Astrocyte (in vitro differentiated cells and primary cell): ENCODE measurements at regions not wholly inside any gene's neighbourhood (a gene's known extent, or its start where the extent isn't known, plus 50 kb on each side); places are given as distances from the start of the nearest gene placed in this dataset.

Experiments
- CTCF ChIP-seq: IDR thresholded peaks from 2 replicates; pipeline ENCODE4 v1.5.1; 2011; ENCODE audit warnings: low read depth, mild to moderate bottlenecking, inconsistent platforms, low read length, moderate library complexity; ENCODE audit not compliant: insufficient read depth
- EZH2 ChIP-seq: IDR thresholded peaks from 2 replicates; pipeline ENCODE4 v1.6.1; 2012; ENCODE audit warnings: mild to moderate bottlenecking, low read length, inconsistent platforms; ENCODE audit not compliant: insufficient read depth

- TF ChIP-seq CTCF, result no peak
- TF ChIP-seq EZH2, result no peak
Measured at GRCh38 chr3:193915613-193916012, 220.3 kb upstream of the HES1 start.
